Islet precursor cell (in vitro differentiated cells): ENCODE measurements at regions not wholly inside any gene's neighbourhood (a gene's known extent, or its start where the extent isn't known, plus 50 kb on each side); places are given as distances from the start of the nearest gene placed in this dataset.

Experiments used
- DNase-seq: peaks from one replicate; pipeline ENCODE4 v3.0.0-alpha.2; 2018

DNA sequence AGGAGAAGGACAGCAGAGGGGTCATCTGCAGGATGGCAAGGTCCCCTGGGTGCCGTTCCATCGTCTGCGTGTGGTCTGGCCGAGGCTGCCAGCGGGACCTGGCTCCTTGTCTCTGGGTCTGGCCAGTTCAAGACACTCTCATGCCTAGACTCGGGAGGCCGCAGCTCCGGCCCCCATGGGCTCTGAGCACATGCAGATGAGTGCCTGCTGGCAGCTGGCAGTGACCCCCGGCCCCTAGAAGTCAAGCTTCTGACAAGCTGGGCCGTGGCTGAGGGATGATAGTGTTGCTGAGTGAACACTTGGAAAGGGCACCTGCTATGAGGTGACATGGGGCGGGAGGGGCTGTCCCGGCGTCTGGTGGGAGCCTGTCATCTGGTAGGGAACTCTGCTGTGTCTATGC is 1180.6 kb downstream of the BRD1 start:
- no peak for DNase-seq

DNA sequence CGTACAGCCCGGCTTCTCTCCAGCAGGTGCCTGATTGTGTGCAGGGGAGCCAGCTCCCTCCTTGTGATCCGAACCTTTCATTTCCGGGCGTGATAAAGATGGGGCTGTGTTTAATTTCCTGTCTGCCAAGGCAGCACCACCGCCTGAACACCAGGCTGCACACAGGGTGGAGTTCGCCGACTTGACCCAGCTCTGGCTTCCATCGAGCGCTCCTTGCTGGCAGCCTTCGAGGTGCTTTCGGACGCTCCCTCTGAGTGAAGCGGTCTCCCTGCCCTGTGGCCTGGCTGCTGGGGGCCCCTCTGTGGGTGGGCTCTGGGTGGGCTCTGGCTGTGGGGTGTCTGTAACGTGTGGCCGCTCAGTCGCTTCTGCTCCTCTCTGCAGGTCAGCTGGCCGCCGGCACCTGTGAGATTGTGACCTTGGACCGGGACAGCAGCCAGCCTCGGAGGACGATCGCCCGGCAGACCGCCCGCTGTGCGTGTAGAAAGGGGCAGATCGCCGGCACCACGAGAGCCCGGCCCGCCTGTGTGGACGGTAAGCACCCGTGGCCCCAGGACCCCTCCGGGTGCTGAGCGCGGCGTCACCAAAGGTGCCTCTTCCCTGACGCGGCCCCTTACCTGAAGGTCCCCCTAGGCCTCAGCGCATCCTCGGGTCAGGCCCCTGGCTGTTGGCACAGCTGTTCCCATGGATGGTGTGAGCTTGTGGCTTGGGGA is 1181.3 kb downstream of the BRD1 start:
- DNase-seq: no peak

DNA sequence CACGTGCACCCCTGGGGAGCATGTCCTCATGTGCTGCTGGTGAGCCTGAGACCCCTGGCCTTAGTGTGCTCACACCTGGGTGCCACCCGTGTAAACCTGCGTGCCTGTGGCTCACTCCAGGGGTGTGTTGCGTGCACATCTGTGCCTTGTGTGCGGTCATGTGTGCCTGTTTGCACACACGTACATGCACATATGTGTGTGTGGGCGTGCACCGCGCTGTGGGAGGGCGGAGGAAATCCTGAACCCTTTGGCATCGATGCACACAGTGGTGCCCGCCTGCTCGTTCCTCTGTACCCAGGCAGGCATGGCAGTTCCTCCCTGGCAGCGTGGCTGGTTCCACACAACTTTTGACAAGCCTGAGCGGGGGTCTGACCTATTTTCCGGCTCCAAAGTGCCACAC is 1181.9 kb downstream of the BRD1 start:
- DNase-seq: no peak

DNA sequence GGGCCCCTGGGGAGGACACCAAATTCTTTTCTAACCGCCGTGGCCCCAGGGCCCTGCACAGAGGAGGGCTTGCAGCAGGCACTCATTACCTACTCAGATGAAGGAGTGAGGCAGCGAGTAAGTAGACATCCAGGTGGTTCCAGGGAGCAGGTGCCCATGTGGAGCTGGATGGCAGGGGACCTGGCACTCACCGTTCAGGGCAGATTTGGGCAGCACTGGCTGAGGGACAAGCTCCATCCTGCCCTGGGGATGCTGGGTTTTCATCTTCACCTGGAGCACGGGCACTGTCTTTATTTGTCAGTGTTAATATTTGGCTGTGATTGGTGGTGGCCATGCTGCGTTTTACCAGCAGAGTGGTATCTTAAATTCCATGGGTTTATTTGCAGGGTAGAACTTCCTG is 1182.7 kb downstream of the BRD1 start:
- DNase-seq: no peak

DNA sequence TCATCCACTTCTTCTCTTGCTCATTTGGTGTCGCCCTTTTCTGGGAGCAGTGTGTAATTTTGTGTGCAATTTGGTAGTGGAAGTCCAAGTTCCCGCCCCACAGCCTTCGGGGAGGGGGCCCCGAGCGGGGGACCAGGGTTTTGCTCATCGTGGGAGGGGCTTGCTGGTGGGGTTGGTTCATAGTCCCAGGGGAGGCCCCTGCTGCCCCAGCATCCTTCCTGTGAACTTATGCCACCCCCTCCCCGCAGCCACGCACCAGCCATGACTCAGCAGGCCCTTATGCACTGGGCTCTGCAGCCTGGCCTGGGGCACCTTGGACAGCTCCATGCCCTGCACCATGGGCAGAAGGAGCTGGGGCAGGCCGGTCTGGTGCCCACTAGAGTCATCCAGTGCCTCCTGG is 1183.6 kb downstream of the BRD1 start:
- DNase-seq: no peak

DNA sequence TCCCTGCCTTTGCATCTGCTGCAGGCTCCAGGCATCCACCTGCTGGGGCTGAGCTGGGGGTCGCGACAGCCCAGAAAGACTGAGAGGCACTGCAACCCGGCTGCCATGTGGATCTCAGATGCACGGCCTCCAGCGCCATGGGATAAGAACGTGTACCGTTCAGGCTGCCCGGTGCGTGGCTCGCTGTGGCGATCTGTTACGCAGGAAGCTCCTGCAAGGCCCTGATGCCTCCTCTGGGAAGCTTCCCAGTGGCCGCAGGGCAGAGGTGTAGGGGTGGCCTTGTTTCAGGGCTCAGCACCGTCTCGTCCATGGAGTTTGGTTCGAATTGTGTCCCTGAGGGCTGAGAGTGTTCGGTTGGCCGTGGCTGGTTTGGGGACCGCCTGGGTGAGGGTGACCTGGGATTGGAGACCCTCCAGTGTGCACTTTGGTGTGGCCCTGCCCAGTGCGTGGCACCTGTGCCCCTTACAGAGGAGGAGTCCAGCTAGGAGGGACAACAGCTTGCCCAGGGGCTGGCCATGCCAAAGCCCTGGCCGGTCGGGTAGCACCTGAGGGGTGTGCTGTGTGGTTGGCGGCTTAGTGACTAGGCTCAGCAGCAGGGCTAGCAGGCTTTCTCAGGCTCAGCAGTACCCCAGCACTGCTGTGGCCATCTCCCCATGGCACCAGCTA is 1184.5 kb downstream of the BRD1 start:
- no peak for DNase-seq

DNA sequence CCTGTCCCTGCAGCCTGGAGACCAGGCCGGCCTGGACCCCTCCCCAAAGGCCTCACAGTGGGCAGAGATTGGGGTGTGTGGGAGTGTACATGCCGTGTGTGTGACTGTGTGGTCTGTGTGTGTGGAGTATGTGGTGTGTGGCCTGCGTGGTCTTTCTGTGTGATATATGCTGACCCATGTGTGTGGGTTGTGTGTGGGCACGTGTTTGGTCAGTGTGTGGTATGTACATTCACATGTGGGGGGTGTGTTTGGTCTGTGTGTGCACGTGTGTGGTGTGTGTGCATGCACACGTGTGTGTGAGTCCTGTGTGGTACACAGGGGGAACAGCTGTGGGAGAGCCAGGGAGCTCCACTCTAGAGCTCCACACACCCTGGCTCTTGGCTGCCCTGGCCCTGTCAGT is 1185.1 kb downstream of the BRD1 start:
- no peak for DNase-seq

DNA sequence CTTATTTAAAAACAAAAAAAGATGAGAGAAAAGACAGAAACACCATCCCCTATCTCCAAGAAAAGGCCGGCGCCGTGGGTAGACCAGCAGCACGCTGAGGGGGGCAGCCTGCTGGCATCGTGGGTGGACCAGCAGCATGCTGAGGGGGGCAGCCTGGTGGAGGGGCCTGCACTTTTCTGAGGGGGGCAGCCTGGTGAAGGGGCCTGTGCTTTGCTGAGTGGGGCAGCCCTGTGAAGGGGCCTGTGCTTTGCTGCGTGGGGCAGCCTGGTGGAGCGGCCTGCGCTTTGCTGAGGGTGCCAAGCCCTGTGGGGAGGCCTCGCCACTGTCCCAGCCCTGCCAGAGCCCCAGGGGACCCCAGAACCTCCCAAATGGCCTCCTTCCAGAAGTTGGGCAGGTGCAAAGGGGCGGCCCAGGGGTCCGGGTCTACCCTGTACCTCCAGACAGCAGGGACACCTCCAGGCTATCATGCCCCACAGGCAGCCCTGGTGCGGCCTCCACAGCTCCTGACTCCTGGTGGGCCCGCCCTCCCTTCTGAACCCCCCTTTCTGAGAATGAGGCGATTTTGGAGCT is 1185.7 kb downstream of the BRD1 start:
- no peak for DNase-seq

DNA sequence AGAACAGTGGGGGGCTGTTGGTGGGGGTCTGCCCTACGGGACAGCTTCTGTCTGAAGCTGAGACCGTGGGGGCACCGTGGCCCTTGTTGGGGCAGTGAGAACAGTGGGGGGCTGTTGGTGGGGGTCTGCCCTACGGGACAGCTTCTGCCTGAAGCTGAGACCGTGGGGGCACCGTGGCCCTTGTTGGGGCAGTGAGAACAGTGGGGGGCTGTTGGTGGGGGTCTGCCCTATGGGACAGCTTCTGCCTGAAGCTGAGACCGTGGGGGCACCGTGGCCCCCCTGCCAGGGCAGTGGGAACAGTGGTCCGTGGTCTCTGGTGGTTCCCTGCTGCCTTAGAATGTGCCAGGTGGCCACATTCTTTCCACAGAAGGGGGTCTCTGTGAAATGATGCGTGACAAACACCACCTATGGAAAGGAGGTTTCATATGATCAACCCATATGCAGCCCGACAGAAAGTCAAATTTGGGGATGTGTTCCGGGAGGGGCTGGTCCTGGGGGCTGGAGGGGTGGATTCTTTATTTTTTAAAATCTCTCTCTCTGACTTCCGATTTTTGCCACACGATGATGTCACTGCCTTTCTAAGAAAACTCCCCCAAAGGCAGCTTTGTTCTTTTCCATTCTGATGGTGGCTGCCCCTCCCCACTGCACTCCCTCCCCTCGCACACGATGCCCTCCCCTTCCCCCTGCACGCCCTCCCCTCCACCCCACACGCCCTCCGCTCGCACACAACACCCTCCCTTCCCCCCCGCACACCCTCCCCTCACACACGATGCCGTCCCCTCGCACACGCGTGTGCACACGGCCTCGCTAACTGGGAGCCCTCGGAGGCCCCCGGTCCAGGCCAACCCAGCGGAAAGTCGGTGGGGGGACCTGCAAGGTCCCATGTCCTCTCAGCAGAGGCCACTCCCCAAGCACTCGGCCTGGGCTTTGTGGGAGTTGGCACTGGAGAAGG is 1186.5 kb downstream of the BRD1 start:
- DNase-seq: no peak

DNA sequence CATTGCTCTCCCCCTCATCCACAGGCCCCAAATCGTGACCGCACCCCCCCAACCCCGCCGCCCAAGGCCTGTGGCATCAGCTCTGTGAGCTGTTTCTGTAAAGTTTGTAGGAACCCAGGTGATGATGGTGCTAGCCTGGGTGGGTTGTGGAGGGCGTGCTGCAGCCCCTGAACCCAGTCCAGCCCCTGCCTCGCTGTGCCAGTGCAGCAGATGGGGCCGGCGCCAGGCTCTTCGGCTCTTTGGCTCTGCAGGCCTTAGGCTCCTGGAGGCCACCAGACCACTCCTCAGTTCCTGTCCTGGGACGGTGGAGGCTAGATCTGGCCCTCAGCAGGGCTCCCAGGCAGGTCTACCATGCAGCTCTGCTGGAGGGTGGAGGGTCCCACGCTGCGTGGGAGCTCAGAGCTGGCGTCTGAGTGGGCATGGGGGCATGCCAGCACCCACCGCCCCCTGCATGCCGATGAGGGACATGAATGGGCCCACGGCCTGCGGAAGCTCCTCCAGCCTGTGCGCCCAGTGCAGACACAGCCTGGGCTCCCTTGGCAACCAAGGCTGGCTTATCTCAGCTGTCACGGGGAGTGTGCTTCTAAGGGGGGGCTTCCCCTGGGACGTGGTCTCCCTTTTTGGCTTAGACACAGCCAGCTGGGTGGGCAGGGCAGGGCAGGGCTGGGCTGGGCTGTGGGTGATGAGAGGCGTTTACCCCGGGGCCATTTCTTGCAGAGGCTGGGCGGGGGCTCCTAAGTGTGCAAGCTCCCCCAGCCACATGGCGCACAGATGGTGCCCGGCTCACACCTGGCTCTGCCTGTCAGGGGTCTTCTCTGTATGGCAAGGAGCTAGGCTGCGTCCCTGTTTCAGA is 1187.6 kb downstream of the BRD1 start:
- no peak for DNase-seq

DNA sequence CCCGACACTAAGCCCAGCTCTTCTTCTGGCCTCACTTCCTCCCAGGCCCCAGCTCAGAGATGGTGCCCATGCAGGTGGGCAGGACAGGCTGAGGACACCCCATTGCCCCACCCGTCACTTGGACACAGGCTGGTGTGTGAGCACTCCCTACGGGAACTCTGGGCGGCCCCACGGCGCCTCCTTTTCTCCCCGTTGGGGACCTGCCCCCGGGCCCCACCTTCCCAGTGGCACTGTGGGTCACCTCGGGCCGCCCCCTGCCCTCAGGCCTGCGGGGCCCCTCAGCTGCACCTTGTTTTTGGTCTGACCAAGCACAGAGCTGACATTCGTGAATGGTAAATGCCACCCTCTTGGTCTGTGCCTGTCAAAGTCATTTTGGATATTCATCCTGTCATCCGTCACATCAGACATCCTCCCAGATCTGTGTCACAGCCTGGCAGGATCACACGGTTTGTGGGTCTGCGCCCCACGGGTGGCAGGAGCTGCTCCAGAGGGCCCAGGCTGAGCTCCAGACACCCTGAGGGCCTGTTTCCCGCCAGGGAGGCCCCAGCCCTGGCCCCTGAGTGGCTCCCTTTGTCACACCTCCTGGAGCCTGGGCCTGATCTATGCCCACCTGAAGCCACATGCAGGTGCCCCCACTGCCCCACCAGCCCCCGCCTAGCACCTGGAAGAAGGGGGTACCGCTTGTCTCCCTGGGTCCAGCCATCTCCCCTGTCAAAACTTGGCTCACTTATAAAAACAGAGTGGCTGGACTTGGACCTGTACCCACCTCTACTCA is 1188.5 kb downstream of the BRD1 start:
- no peak for DNase-seq

DNA sequence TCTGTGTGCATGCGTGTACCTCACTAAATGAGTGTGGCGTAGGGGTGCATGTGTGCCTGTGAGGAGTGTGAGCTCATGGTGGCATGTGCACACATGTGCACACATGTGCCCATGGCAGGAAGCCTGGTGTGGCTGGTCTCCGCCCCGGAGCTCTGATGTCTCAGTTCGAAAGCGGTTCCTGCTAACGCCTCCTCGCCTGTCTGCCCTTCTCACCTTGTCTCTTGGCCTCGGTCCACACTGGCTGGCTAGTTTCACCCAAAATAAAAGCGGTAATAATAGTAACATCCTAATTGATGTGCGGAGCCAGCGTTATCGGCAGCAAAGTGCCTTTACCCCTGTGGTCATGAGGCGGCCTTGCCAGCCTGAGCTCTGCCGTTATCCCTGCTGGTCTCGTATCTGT is 1190.4 kb downstream of the BRD1 start:
- no peak for DNase-seq

DNA sequence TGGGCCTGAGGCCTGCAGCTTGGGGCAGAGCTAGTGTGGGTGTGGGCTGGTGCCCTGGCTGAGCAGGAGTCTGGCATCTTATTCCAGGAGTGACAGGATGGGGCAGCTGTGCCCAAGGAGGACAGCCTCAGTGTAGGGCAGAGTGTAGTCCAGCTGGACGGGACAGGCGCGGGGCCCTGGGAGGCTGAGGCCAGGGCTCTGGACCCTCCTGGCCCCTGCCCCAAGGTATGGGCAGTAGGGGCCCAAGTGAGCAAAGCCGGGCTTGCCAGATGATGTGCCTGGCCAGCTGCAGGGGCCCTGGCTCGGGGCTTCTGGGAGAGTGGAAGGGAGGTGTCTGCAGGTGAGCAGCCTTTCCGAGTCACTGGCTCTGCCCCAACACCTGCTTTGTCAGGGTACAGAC is 1190.9 kb downstream of the BRD1 start:
- no peak for DNase-seq

DNA sequence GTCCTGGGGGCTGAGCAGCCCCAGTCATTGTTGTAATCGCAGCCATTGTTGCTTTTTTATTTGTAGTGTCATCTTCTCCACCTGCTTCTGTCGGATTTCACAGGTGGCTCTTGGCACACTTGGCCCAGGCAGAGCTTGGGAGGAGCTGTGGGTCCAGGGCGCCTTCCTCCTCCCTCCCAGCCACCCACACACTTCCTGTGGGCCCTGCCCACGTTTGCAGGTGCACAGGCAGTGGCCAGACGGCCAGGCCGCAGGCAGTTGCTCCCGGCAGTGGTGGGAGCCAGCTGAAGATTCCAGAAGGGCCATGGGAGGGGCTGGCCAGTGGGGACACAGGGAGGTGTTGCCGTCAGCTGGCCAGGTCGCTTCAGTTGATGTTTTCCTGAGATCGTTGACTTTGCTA is 1191.9 kb downstream of the BRD1 start:
- DNase-seq: no peak

DNA sequence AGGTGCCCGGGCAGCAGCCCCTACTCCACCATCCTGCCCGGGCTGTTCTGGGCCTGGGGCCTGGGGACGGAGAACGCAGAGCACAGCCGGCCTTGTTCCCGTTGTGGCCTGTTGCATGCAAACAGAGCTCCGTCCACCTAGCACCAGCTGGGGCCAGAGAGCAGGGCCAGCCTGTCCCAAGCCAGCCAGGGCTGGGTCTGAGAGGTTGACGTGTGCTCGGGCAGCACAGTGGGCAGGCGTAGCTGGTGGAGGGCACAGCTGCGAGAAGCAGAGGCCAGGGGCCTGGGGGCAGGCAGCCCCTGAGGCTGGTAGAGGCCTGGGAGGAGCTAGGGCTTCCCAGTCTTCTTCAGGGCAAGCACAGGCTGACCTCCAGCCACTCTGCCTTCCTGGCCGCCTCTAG is 1192.6 kb downstream of the BRD1 start:
- no peak for DNase-seq

DNA sequence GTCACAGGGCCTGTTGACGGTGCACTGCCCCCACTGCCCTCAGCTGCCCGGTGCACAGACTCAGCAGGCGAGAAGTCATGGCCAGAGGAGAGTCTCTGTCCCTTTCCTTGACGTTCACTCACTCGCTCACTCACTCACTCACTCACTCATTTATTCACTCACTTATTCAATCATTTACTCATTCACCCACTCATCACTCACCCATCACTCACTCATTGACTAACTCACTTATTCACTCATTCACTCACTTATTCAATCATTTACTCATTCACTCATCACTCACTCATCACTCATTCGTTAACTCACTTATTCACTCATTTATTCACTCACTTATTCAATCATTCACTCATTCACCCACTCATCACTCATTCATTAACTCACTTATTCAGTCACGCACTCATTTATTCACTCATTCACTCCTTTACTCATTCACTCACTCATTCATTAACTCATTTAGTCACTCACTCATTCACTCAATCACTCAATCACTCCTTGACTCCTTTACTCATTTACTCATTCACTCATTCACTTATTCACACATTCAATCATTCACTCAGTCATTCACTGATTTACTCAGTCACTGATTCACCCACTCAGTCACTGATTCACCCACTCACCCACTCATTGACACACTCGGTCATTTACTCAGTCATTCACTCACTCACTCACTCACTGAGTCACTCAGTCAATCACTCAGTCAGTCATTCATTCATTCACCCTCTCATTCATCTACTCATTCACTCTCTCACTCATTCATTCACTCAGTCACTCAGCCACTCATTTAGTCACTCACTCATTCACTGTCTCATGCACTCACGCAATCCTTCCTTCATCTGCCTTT is 1193.5 kb downstream of the BRD1 start:
- no peak for DNase-seq

DNA sequence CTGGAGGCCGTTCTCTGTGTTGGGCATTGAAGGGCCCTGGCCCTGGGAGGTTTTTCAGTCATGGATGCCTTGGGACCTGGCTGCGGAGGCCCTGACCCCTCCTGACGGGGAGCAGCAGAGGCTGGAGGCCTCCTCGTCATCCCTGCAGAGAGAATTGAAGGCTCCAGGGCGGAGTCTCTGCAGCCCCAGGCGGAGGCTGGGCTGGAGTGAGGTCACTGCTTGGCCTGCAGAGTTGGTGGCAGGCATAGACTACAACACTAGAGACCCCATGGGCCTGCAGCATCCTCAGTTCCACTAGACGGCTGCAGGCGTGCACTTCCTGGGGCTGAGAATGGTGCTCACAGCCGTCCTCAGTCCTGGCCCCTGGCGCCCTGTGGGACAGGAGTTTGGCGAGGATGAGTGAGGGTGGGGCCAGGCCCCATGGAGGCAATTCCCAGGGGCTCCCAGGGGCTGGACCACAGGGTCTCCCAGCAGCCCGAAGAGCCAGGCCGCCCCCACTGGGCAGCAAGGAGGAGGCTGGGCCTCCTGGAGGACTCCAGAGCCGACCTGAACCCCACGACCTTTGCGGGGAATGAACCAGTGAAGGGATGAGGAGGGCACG is 1194.9 kb downstream of the BRD1 start:
- DNase-seq: no peak

DNA sequence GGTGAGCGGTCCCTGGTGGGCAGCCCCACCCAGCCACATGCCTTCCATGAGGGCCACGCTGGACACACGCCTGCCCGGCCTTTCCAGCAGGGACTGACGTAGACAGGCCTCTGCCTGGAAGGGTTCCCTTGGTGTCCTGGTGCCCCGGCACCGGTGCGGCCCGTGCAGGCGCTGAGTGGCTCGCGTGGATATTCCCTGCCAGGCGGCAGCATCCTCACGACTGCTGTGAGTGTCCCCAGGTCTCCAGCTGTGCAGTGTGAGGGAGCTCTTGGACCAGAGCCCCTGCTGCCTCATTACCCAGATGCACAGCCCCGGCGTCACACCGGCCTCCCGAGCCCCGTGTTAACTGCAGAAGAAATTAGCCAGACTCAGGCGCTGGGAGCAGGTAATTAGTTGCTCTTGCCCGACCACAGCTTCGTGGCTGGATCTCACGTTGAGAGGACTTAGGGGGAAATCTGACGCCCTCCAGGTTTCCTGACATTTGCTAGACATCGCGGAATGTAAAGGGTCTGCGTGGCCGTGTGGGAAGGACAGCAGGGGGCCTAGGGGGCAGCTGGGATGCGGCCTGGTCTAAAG is 1196.3 kb downstream of the BRD1 start:
- DNase-seq: no peak

DNA sequence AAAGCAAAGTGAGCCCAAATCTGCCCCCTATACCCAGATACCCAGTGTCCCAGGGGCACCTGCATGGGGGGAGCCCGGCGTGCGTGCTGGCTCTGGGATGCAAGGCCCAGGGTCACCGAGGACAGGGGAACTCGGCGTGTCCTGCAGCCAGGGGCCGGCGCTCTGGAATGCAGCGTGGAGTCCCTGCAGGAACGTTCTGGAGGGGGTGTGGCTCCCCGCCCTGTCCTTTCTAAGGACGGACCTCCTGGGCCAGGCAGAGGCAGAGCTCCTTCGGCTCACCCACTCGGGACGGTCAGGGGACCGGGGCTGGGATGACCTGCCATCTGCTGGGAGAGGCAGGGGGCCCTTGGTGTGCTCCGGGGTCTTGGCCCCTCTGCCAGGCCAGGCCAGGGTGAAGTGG is 1196.8 kb downstream of the BRD1 start:
- DNase-seq: no peak

DNA sequence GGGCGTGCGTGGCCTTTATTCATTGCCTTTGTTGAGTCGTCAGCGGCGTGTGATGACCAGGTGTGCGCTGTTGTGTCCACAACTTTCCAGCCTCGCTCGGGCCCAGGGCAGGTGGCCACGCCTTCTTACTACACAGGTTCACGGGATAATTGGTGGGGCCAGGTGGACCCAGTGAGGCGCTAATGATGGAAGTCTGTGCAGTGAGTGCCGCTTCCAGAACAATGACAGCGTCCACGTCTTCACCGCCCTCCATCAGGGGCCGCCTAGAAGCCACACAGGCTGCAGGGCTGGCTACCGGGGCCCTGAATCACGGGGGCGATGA is 1197.3 kb downstream of the BRD1 start:
- DNase-seq: no peak
